Spleen (tissue), 11 donors: ENCODE measurements at regions not wholly inside any gene's neighbourhood (a gene's known extent, or its start where the extent isn't known, plus 50 kb on each side); places are given as distances from the start of the nearest gene placed in this dataset.

Experiments used
- DNase-seq: peaks from one replicate; pipeline ENCODE4 v3.0.0-alpha.2; 2020
- H3K27ac ChIP-seq, 8 donors: fragments of 200-600 bp; sonication (generic) in 7 of 8; 1 replicate in 4 of 8; 2 replicates in 4 of 8; pipeline versions ENCODE4 v1.5.0 to v1.8.0; 2016 to 2021; ENCODE audit warnings: inconsistent platforms in 4 of 8, mild to moderate bottlenecking in 4 of 8, moderate library complexity in 1 of 8
- H3K27me3 ChIP-seq, 7 donors: fragments of 200-600 bp; sonication (generic) in 6 of 7; replicated peaks in 1 of 7; 1 replicate in 4 of 7; 2 replicates in 3 of 7; pipeline versions ENCODE4 v1.5.0 to v1.8.0; 2016 to 2021; ENCODE audit warnings: inconsistent platforms in 3 of 7, mild to moderate bottlenecking in 1 of 7
- H3K36me3 ChIP-seq, 6 donors: fragments of 200-600 bp; sonication (generic) in 5 of 6; 1 replicate in 4 of 6; 2 replicates in 2 of 6; pipeline versions ENCODE4 v1.5.0 to v1.8.0; 2016 to 2021; ENCODE audit warnings: inconsistent platforms in 2 of 6
- H3K4me1 ChIP-seq, 6 donors: fragments of 200-600 bp; sonication (generic) in 5 of 6; 1 replicate in 3 of 6; 2 replicates in 3 of 6; pipeline versions ENCODE4 v1.5.0 to v1.8.0; 2016 to 2021; ENCODE audit warnings: inconsistent platforms in 3 of 6
- H3K4me3 ChIP-seq, 8 donors: fragments of 200-600 bp; sonication (generic) in 7 of 8; 1 replicate in 4 of 8; 2 replicates in 4 of 8; pipeline versions ENCODE4 v1.5.0 to v1.8.0; 2016 to 2021; ENCODE audit warnings: inconsistent platforms in 4 of 8, mild to moderate bottlenecking in 4 of 8, moderate library complexity in 2 of 8
- H3K9me3 ChIP-seq, 8 donors: fragments of 200-600 bp; sonication (generic) in 7 of 8; 1 replicate in 4 of 8; 2 replicates in 4 of 8; pipeline versions ENCODE4 v1.5.0 to v1.8.0; 2016 to 2021; ENCODE audit warnings: inconsistent platforms in 4 of 8
- CTCF ChIP-seq, 11 experiments: fragments of 200-600 bp in 7 of 11; fragments of 450-650 bp in 4 of 11; sonication (generic) in 4 of 11; IDR thresholded peaks in 8 of 11; conservative IDR thresholded peaks in 3 of 11; 1 replicate in 7 of 11; 2 replicates in 4 of 11; pipeline versions ENCODE4 v1.4.0 to v1.8.0; 2016 to 2021; ENCODE audit warnings: antibody characterized with exemption in 11 of 11, inconsistent platforms in 4 of 11, mild to moderate bottlenecking in 1 of 11
- POLR2A ChIP-seq, 3 donors: fragments of 450-650 bp; IDR thresholded peaks; one replicate each; pipeline ENCODE4 v1.5.1; 2017; ENCODE audit warnings: antibody characterized with exemption in 3 of 3, mild to moderate bottlenecking in 1 of 3
- POLR2AphosphoS5 ChIP-seq, 3 donors: sonication (generic); formaldehyde crosslinking; IDR thresholded peaks; one replicate each; pipeline ENCODE4 v1.5.1; 2017; ENCODE audit warnings: antibody characterized with exemption in 3 of 3
- WGBS, 5 donors: extraction: QIAGEN DNeasy Blood & Tissue Kit in 3 of 5; methylation state at CpG; one replicate each; pipeline versions ENCODE4 v1.1.5 to v1.1.7; 2013 to 2018; 5-methylcytosine and 5-hydroxymethylcytosine counted together
- intact Hi-C: fragments of 100-400 bp; cut with DNase I; formaldehyde crosslinking; loops from one replicate; pipeline ENCODE4 v1.15.0; 2023; ENCODE audit warnings: low total_unique reads
- donor health status: healthy with polysubstance abuse.
- donor health status: DM: no; HTN: no; CAD: no; lungs with moderate emphysema.
- donor health status: DM: no; HTN: no; CAD: no.
- donor health status: Bipolar disorder and iron deficiency.
- donor health status: healthy.
- donor health status: DM: no; HTN: no; CAD: no.
- donor health status: DM: yes; HTN: yes; CAD: no.

- Histone ChIP-seq H3K4me3 (no peak overlapping the region), H3K4me1 (no peaks in the 10 kb centered on the region), H3K9me3 (no peaks in the 10 kb centered on the region), H3K27me3 (no peaks in the 10 kb centered on the region), H3K27ac (no peak overlapping the region), H3K36me3 (no peaks in the 10 kb centered on the region)
- intact Hi-C loops, result no loop called here
- TF ChIP-seq POLR2AphosphoS5 (IDR thresholded peaks at IDR 0.05), result no peak
- TF ChIP-seq CTCF (IDR thresholded peaks at IDR 0.05 in 8 of 11, conservative IDR thresholded peaks at IDR 0.05 in 3 of 11), result no peak
- no peak for TF ChIP-seq POLR2A (IDR thresholded peaks at IDR 0.05)
- DNase-seq, result no peak
- WGBS, 5 donors, result 70 to 86% (median 84%) methylated on average over 2 of the region's 2 CpGs
Observed at GRCh38 chr17:70510288-70510687, 341.0 kb downstream of the KCNJ2 start.

- Histone ChIP-seq H3K36me3 (no peaks in the 10 kb centered on the region), H3K4me1 (no peaks in the 10 kb centered on the region), H3K27ac (no peak overlapping the region), H3K9me3 (no peaks in the 10 kb centered on the region), H3K4me3 (no peak overlapping the region), H3K27me3 (no peaks in the 10 kb centered on the region)
- intact Hi-C loops, result no loop called here
- TF ChIP-seq POLR2A (IDR thresholded peaks at IDR 0.05) (no peak), CTCF (IDR thresholded peaks at IDR 0.05 in 8 of 11, conservative IDR thresholded peaks at IDR 0.05 in 3 of 11) (no peak), POLR2AphosphoS5 (IDR thresholded peaks at IDR 0.05) (no peak)
- no peak for DNase-seq
Observed at GRCh38 chr17:70517816-70518215, 348.5 kb downstream of the KCNJ2 start.

GRCh38 chr17:70519300-70519699 is 350.0 kb downstream of the KCNJ2 start:
- Histone ChIP-seq H3K27me3 (no peaks in the 10 kb centered on the region), H3K4me1 (no peaks in the 10 kb centered on the region), H3K36me3 (no peaks in the 10 kb centered on the region), H3K27ac (no peak overlapping the region), H3K9me3 (no peaks in the 10 kb centered on the region), H3K4me3 (no peak overlapping the region)
- DNase-seq, result no peak
- no peak for TF ChIP-seq POLR2A (IDR thresholded peaks at IDR 0.05)
- no peak for TF ChIP-seq POLR2AphosphoS5 (IDR thresholded peaks at IDR 0.05)
- no peak for TF ChIP-seq CTCF (IDR thresholded peaks at IDR 0.05 in 8 of 11, conservative IDR thresholded peaks at IDR 0.05 in 3 of 11)
- 85 to 91% (median 86%) methylated on average over 3 of the region's 3 CpGs for WGBS, 5 donors
- intact Hi-C loops, result no loop called here

- TF ChIP-seq POLR2AphosphoS5 (IDR thresholded peaks at IDR 0.05), result no peak
- no peak for TF ChIP-seq CTCF (IDR thresholded peaks at IDR 0.05 in 8 of 11, conservative IDR thresholded peaks at IDR 0.05 in 3 of 11)
- no peak for TF ChIP-seq POLR2A (IDR thresholded peaks at IDR 0.05)
- WGBS, 5 donors, result 87 to 96% (median 93%) methylated on average over 5 of the region's 5 CpGs
- Histone ChIP-seq H3K27ac (no peak overlapping the region), H3K27me3 (no peaks in the 10 kb centered on the region), H3K4me3 (no peak overlapping the region), H3K4me1 (no peaks in the 10 kb centered on the region), H3K36me3 (no peaks in the 10 kb centered on the region), H3K9me3 (no peaks in the 10 kb centered on the region)
- no peak for DNase-seq
- intact Hi-C loops, result no loop called here
Observed at GRCh38 chr17:70520447-70520846, 351.1 kb downstream of the KCNJ2 start.
